OCI-LY3 (cell line): ENCODE measurements at regions not wholly inside any gene's neighbourhood (a gene's known extent, or its start where the extent isn't known, plus 50 kb on each side); places are given as distances from the start of the nearest gene placed in this dataset.

Experiments
- H2AFZ ChIP-seq: fragments of 200-600, 300-600 bp; shearing (Covaris generic); 2 replicates; pipeline ENCODE4 v1.6.0; 2014; ENCODE audit warnings: antibody characterized with exemption, low read depth, low read length
- H3K27ac ChIP-seq: fragments of 200-600, 300-600 bp; sonication (generic); 2 replicates; pipeline ENCODE4 v1.5.1; 2014; ENCODE audit warnings: mild to moderate bottlenecking, low read length, moderate library complexity, mixed read lengths
- H3K27me3 ChIP-seq: fragments of 200-600, 300-600 bp; sonication (generic); 2 replicates; pipeline ENCODE4 v1.6.1; 2014; ENCODE audit warnings: low read depth, low read length, mixed read lengths
- H3K36me3 ChIP-seq: fragments of 200-600, 300-600 bp; sonication (generic); replicated peaks from 2 replicates; pipeline ENCODE3; 2014; ENCODE audit warnings: low read depth, low read length, mixed read lengths
- H3K4me1 ChIP-seq: fragments of 300-600, 200-600 bp; sonication (generic); 2 replicates; pipeline ENCODE4 v1.6.1; 2014; ENCODE audit warnings: low read length, mixed read lengths
- H3K4me2 ChIP-seq: fragments of 200-600, 300-600 bp; sonication (generic); 2 replicates; pipeline ENCODE4 v1.6.1; 2014; ENCODE audit warnings: low read length, mixed read lengths
- H3K4me3 ChIP-seq: fragments of 300-600, 200-600 bp; sonication (generic); 2 replicates; pipeline ENCODE4 v1.5.1; 2014; ENCODE audit warnings: antibody characterized with exemption, mild to moderate bottlenecking, low read length, moderate library complexity
- H3K79me2 ChIP-seq: fragments of 300-600, 200-600 bp; shearing (Covaris generic); 2 replicates; pipeline ENCODE4 v1.6.1; 2014; ENCODE audit warnings: mild to moderate bottlenecking, low read length, mixed read lengths
- H3K9ac ChIP-seq: fragments of 300-600, 200-600 bp; shearing (Covaris generic); 2 replicates; pipeline ENCODE4 v1.6.0; 2014; ENCODE audit warnings: mild to moderate bottlenecking, low read length, moderate library complexity
- H3K9me3 ChIP-seq: fragments of 200-600, 300-600 bp; shearing (Covaris generic); 2 replicates; pipeline ENCODE4 v1.6.1; 2014; ENCODE audit warnings: low read length, mixed read lengths; ENCODE audit not compliant: insufficient read depth
- H4K20me1 ChIP-seq: fragments of 200-600, 300-600 bp; sonication (generic); 2 replicates; pipeline ENCODE4 v1.6.1; 2016; ENCODE audit warnings: low read length, mixed read lengths; ENCODE audit not compliant: insufficient read depth
- CTCF ChIP-seq: fragments of 200-600, 300-600 bp; sonication (generic); IDR thresholded peaks from 2 replicates; pipeline ENCODE4 v1.5.1; 2014; ENCODE audit warnings: antibody characterized with exemption, low read length, low read depth
- EZH2phosphoT487 ChIP-seq: fragments of 200-600 bp; shearing (Covaris generic); IDR thresholded peaks from 2 replicates; pipeline ENCODE4 v1.6.1; 2018; ENCODE audit warnings: antibody characterized with exemption, mixed run types, low read depth

- Histone ChIP-seq H3K79me2 (no peaks in the 10 kb centered on the region), H3K4me1 (peaks cover 17% of the 10 kb centered on the region), H3K9ac (no peak overlapping the region), H3K27me3 (no peaks in the 10 kb centered on the region), H2AFZ (peak overlapping the region; percentile 67), H3K27ac (no peak overlapping the region), H3K4me3 (no peak overlapping the region), H4K20me1 (no peaks in the 10 kb centered on the region), H3K9me3 (no peaks in the 10 kb centered on the region), H3K36me3 (no peaks in the 10 kb centered on the region), H3K4me2 (no peak overlapping the region)
- TF ChIP-seq EZH2phosphoT487 (no peak), CTCF (peak; percentile 76)
These were observed 177.3 kb downstream of the PABPC4L start for GRCh38 chr4:134024251-134024650.

GRCh38 chr4:134019657-134020056 is 181.9 kb downstream of the PABPC4L start:
- H4K20me1 ChIP-seq, result no peaks in the 10 kb centered on the region
- H3K9me3 ChIP-seq, result no peaks in the 10 kb centered on the region
- no peaks in the 10 kb centered on the region for H3K36me3 ChIP-seq
- H3K27ac ChIP-seq, result no peak overlapping the region
- H2AFZ ChIP-seq, result no peak overlapping the region
- H3K4me1 ChIP-seq, result peaks cover 6% of the 10 kb centered on the region; the same call in 1 of the 2 replicates
- no peak overlapping the region for H3K4me3 ChIP-seq
- no peak for TF ChIP-seq EZH2phosphoT487
- H3K27me3 ChIP-seq, result no peaks in the 10 kb centered on the region
- no peak overlapping the region for H3K9ac ChIP-seq
- H3K4me2 ChIP-seq, result no peak overlapping the region
- no peaks in the 10 kb centered on the region for H3K79me2 ChIP-seq

- no peak overlapping the region for H3K9ac ChIP-seq
- H2AFZ ChIP-seq, result no peak overlapping the region
- H3K27me3 ChIP-seq, result no peaks in the 10 kb centered on the region
- no peaks in the 10 kb centered on the region for H3K9me3 ChIP-seq
- no peaks in the 10 kb centered on the region for H4K20me1 ChIP-seq
- H3K27ac ChIP-seq, result no peak overlapping the region
- TF ChIP-seq EZH2phosphoT487 (no peak), CTCF (no peak)
- H3K4me3 ChIP-seq, result no peak overlapping the region
- H3K79me2 ChIP-seq, result no peaks in the 10 kb centered on the region
- no peaks in the 10 kb centered on the region for H3K4me1 ChIP-seq
- H3K36me3 ChIP-seq, result no peaks in the 10 kb centered on the region
- H3K4me2 ChIP-seq, result no peak overlapping the region
These were observed 182.7 kb downstream of the PABPC4L start for GRCh38 chr4:134018846-134019245.

GRCh38 chr4:134001057-134001456 is 200.5 kb downstream of the PABPC4L start:
- H3K4me1 ChIP-seq, result peaks cover 16% of the 10 kb centered on the region
- H3K27me3 ChIP-seq, result no peaks in the 10 kb centered on the region
- H3K36me3 ChIP-seq, result no peaks in the 10 kb centered on the region
- no peak overlapping the region for H3K9ac ChIP-seq
- H3K4me2 ChIP-seq, result no peak overlapping the region
- no peak overlapping the region for H3K4me3 ChIP-seq
- TF ChIP-seq EZH2phosphoT487 (no peak), CTCF (no peak)
- 0 out of 2 replicates have a peak, but pooled peaks cover 3% of the 10 kb centered on the region for H3K9me3 ChIP-seq
- H3K27ac ChIP-seq, result no peak overlapping the region
- H2AFZ ChIP-seq, result no peak overlapping the region
- H4K20me1 ChIP-seq, result no peaks in the 10 kb centered on the region
- H3K79me2 ChIP-seq, result no peaks in the 10 kb centered on the region

GRCh38 chr4:133997436-133997835 is 204.2 kb downstream of the PABPC4L start:
- Histone ChIP-seq H3K27ac (no peak overlapping the region), H3K4me3 (no peak overlapping the region), H3K27me3 (no peaks in the 10 kb centered on the region), H2AFZ (no peak overlapping the region), H3K79me2 (no peaks in the 10 kb centered on the region), H3K4me1 (peaks cover 11% of the 10 kb centered on the region), H3K4me2 (no peak overlapping the region), H3K9me3 (0 out of 2 replicates have a peak, but pooled peaks cover 3% of the 10 kb centered on the region), H4K20me1 (no peaks in the 10 kb centered on the region), H3K9ac (no peak overlapping the region), H3K36me3 (no peaks in the 10 kb centered on the region)
- TF ChIP-seq CTCF (no peak), EZH2phosphoT487 (no peak)
